ENCODE measurements at regions not wholly inside any gene's neighbourhood (a gene's known extent, or its start where the extent isn't known, plus 50 kb on each side); places are given as distances from the start of the nearest gene placed in this dataset.
"Not testable (repeated sequence)": the region's sequence is repeated elsewhere in the genome, so short reads cannot be mapped to it uniquely, and the experiment has no call there.

- not testable (repeated sequence) for H3K4me3 ChIP-seq (ENCODE audit: low read depth, low read length); H3K36me3 ChIP-seq (ENCODE audit: control insufficient read depth, insufficient read depth, low read length); H3K9me3 ChIP-seq (ENCODE audit: control insufficient read depth, insufficient read depth, low read length)
Measured at GRCh38 chr16:8030004-8030403, 560.3 kb downstream of the TMEM114 start.

GRCh38 chr16:8026450-8026849 lies 563.9 kb downstream of the TMEM114 start:
- Histone ChIP-seq H3K4me1 (ENCODE audit: control insufficient read depth, insufficient read depth, low read length) (no peaks in the 10 kb centered on the region), H3K9me3 (ENCODE audit: control insufficient read depth, insufficient read depth, low read length) (no peaks in the 10 kb centered on the region), H3K27me3 (ENCODE audit: control insufficient read depth, insufficient read depth, low read length) (no peaks in the 10 kb centered on the region), H3K9ac (ENCODE audit: low read depth, low read length) (no peak overlapping the region), H3K36me3 (ENCODE audit: control insufficient read depth, insufficient read depth, low read length) (no peaks in the 10 kb centered on the region), H3K4me3 (ENCODE audit: low read depth, low read length) (no peak overlapping the region), H3K27ac (ENCODE audit: low read depth, low read length) (no peak overlapping the region)

More at GRCh38 chr16:8030004-8030403, 560.3 kb downstream of the TMEM114 start:
- not testable (repeated sequence) for H3K9ac ChIP-seq (ENCODE audit: low read depth, low read length); H3K27ac ChIP-seq (ENCODE audit: low read depth, low read length); H3K27me3 ChIP-seq (ENCODE audit: control insufficient read depth, insufficient read depth, low read length); H3K4me1 ChIP-seq (ENCODE audit: control insufficient read depth, insufficient read depth, low read length)

GRCh38 chr16:8023326-8023725 lies 567.0 kb downstream of the TMEM114 start:
- H3K4me1 ChIP-seq (ENCODE audit: control insufficient read depth, insufficient read depth, low read length), result no peaks in the 10 kb centered on the region
- no peak overlapping the region for H3K9ac ChIP-seq (ENCODE audit: low read depth, low read length)
- no peaks in the 10 kb centered on the region for H3K9me3 ChIP-seq (ENCODE audit: control insufficient read depth, insufficient read depth, low read length)
- no peak overlapping the region for H3K4me3 ChIP-seq (ENCODE audit: low read depth, low read length)
- H3K27ac ChIP-seq (ENCODE audit: low read depth, low read length), result no peak overlapping the region
- H3K36me3 ChIP-seq (ENCODE audit: control insufficient read depth, insufficient read depth, low read length), result no peaks in the 10 kb centered on the region
- H3K27me3 ChIP-seq (ENCODE audit: control insufficient read depth, insufficient read depth, low read length), result no peaks in the 10 kb centered on the region

GRCh38 chr16:8005096-8005860 lies 585.0 kb downstream of the TMEM114 start:
- no peaks in the 10 kb centered on the region for H3K9me3 ChIP-seq (ENCODE audit: control insufficient read depth, insufficient read depth, low read length)
- no peak overlapping the region for H3K4me3 ChIP-seq (ENCODE audit: low read depth, low read length)
- no peak overlapping the region for H3K9ac ChIP-seq (ENCODE audit: low read depth, low read length)
- no peaks in the 10 kb centered on the region for H3K36me3 ChIP-seq (ENCODE audit: control insufficient read depth, insufficient read depth, low read length)
- no peak overlapping the region for H3K27ac ChIP-seq (ENCODE audit: low read depth, low read length)
- no peaks in the 10 kb centered on the region for H3K27me3 ChIP-seq (ENCODE audit: control insufficient read depth, insufficient read depth, low read length)
- no peaks in the 10 kb centered on the region for H3K4me1 ChIP-seq (ENCODE audit: control insufficient read depth, insufficient read depth, low read length)

- H3K4me3 ChIP-seq (ENCODE audit: low read depth, low read length), result no peak overlapping the region
- H3K9ac ChIP-seq (ENCODE audit: low read depth, low read length), result no peak overlapping the region
- H3K4me1 ChIP-seq (ENCODE audit: control insufficient read depth, insufficient read depth, low read length), result no peaks in the 10 kb centered on the region
- no peak overlapping the region for H3K27ac ChIP-seq (ENCODE audit: low read depth, low read length)
- H3K36me3 ChIP-seq (ENCODE audit: control insufficient read depth, insufficient read depth, low read length), result no peaks in the 10 kb centered on the region
- H3K27me3 ChIP-seq (ENCODE audit: control insufficient read depth, insufficient read depth, low read length), result no peaks in the 10 kb centered on the region
- H3K9me3 ChIP-seq (ENCODE audit: control insufficient read depth, insufficient read depth, low read length), result no peaks in the 10 kb centered on the region
Measured at GRCh38 chr16:7998789-7999453, 591.4 kb downstream of the TMEM114 start.

- H3K27ac ChIP-seq (ENCODE audit: low read depth, low read length), result no peak overlapping the region
- H3K9me3 ChIP-seq (ENCODE audit: control insufficient read depth, insufficient read depth, low read length), result no peaks in the 10 kb centered on the region
- no peak overlapping the region for H3K9ac ChIP-seq (ENCODE audit: low read depth, low read length)
- no peaks in the 10 kb centered on the region for H3K27me3 ChIP-seq (ENCODE audit: control insufficient read depth, insufficient read depth, low read length)
- H3K36me3 ChIP-seq (ENCODE audit: control insufficient read depth, insufficient read depth, low read length), result no peaks in the 10 kb centered on the region
- no peaks in the 10 kb centered on the region for H3K4me1 ChIP-seq (ENCODE audit: control insufficient read depth, insufficient read depth, low read length)
- no peak overlapping the region for H3K4me3 ChIP-seq (ENCODE audit: low read depth, low read length)
Measured at GRCh38 chr16:7997966-7998365, 592.3 kb downstream of the TMEM114 start.

- no peak overlapping the region for H3K9ac ChIP-seq (ENCODE audit: low read depth, low read length)
- no peaks in the 10 kb centered on the region for H3K9me3 ChIP-seq (ENCODE audit: control insufficient read depth, insufficient read depth, low read length)
- no peak overlapping the region for H3K4me3 ChIP-seq (ENCODE audit: low read depth, low read length)
- no peaks in the 10 kb centered on the region for H3K27me3 ChIP-seq (ENCODE audit: control insufficient read depth, insufficient read depth, low read length)
- H3K27ac ChIP-seq (ENCODE audit: low read depth, low read length), result no peak overlapping the region
- no peaks in the 10 kb centered on the region for H3K4me1 ChIP-seq (ENCODE audit: control insufficient read depth, insufficient read depth, low read length)
- H3K36me3 ChIP-seq (ENCODE audit: control insufficient read depth, insufficient read depth, low read length), result no peaks in the 10 kb centered on the region
Measured at GRCh38 chr16:7992616-7993015, 597.7 kb downstream of the TMEM114 start.

GRCh38 chr16:7990626-7991260 lies 599.6 kb downstream of the TMEM114 start:
- Histone ChIP-seq H3K36me3 (ENCODE audit: control insufficient read depth, insufficient read depth, low read length) (no peaks in the 10 kb centered on the region), H3K4me3 (ENCODE audit: low read depth, low read length) (no peak overlapping the region), H3K9me3 (ENCODE audit: control insufficient read depth, insufficient read depth, low read length) (no peaks in the 10 kb centered on the region), H3K4me1 (ENCODE audit: control insufficient read depth, insufficient read depth, low read length) (peaks cover 4% of the 10 kb centered on the region; the same call in 1 of the 2 replicates), H3K27me3 (ENCODE audit: control insufficient read depth, insufficient read depth, low read length) (no peaks in the 10 kb centered on the region), H3K9ac (ENCODE audit: low read depth, low read length) (no peak overlapping the region), H3K27ac (ENCODE audit: low read depth, low read length) (no peak overlapping the region)

- peaks cover 8% of the 10 kb centered on the region; the same call in 1 of the 2 replicates for H3K4me1 ChIP-seq (ENCODE audit: control insufficient read depth, insufficient read depth, low read length)
- no peaks in the 10 kb centered on the region for H3K9me3 ChIP-seq (ENCODE audit: control insufficient read depth, insufficient read depth, low read length)
- no peaks in the 10 kb centered on the region for H3K27me3 ChIP-seq (ENCODE audit: control insufficient read depth, insufficient read depth, low read length)
- no peak overlapping the region for H3K27ac ChIP-seq (ENCODE audit: low read depth, low read length)
- no peaks in the 10 kb centered on the region for H3K36me3 ChIP-seq (ENCODE audit: control insufficient read depth, insufficient read depth, low read length)
- H3K9ac ChIP-seq (ENCODE audit: low read depth, low read length), result no peak overlapping the region
- no peak overlapping the region for H3K4me3 ChIP-seq (ENCODE audit: low read depth, low read length)
Measured at GRCh38 chr16:7983676-7984075, 606.6 kb downstream of the TMEM114 start.

GRCh38 chr16:7980133-7980483 lies 610.2 kb downstream of the TMEM114 start:
- no peak overlapping the region for H3K27ac ChIP-seq (ENCODE audit: low read depth, low read length)
- no peaks in the 10 kb centered on the region for H3K27me3 ChIP-seq (ENCODE audit: control insufficient read depth, insufficient read depth, low read length)
- H3K36me3 ChIP-seq (ENCODE audit: control insufficient read depth, insufficient read depth, low read length), result no peaks in the 10 kb centered on the region
- H3K9me3 ChIP-seq (ENCODE audit: control insufficient read depth, insufficient read depth, low read length), result no peaks in the 10 kb centered on the region
- no peaks in the 10 kb centered on the region for H3K4me1 ChIP-seq (ENCODE audit: control insufficient read depth, insufficient read depth, low read length)
- no peak overlapping the region for H3K4me3 ChIP-seq (ENCODE audit: low read depth, low read length)
- H3K9ac ChIP-seq (ENCODE audit: low read depth, low read length), result no peak overlapping the region

- Histone ChIP-seq H3K4me1 (ENCODE audit: control insufficient read depth, insufficient read depth, low read length) (no peaks in the 10 kb centered on the region), H3K27me3 (ENCODE audit: control insufficient read depth, insufficient read depth, low read length) (no peaks in the 10 kb centered on the region), H3K36me3 (ENCODE audit: control insufficient read depth, insufficient read depth, low read length) (no peaks in the 10 kb centered on the region), H3K27ac (ENCODE audit: low read depth, low read length) (no peak overlapping the region), H3K9ac (ENCODE audit: low read depth, low read length) (no peak overlapping the region), H3K4me3 (ENCODE audit: low read depth, low read length) (no peak overlapping the region), H3K9me3 (ENCODE audit: control insufficient read depth, insufficient read depth, low read length) (no peaks in the 10 kb centered on the region)
Measured at GRCh38 chr16:7979448-7980132, 610.7 kb downstream of the TMEM114 start.

Data from HUES48 (cell line).